H9 (cell line): ENCODE measurements at regions not wholly inside any gene's neighbourhood (a gene's known extent, or its start where the extent isn't known, plus 50 kb on each side); places are given as distances from the start of the nearest gene placed in this dataset.

Experiments used
- DNase-seq: peaks from one replicate; pipeline ENCODE4 v3.0.0-alpha.2; 2017
- H2AFZ ChIP-seq: one replicate; pipeline ENCODE4 v1.6.1; 2013; ENCODE audit warnings: mild to moderate bottlenecking, low read length, control low read depth, moderate library complexity
- H2AK5ac ChIP-seq: 2 replicates; pipeline ENCODE4 v1.6.1; 2013; ENCODE audit warnings: low read length, control low read depth, mixed read lengths; ENCODE audit not compliant: insufficient read length
- H2BK120ac ChIP-seq: one replicate; pipeline ENCODE4 v1.6.1; 2013; ENCODE audit warnings: low read depth, mild to moderate bottlenecking, low read length, control low read depth, inconsistent platforms; ENCODE audit not compliant: poor library complexity, severe bottlenecking
- H2BK12ac ChIP-seq: 2 replicates; pipeline ENCODE4 v1.6.1; 2013; ENCODE audit warnings: low read length, control low read depth, mixed read lengths, low read depth; ENCODE audit not compliant: insufficient read length
- H2BK15ac ChIP-seq: 2 replicates; pipeline ENCODE4 v1.6.1; 2013; ENCODE audit warnings: low read depth, low read length, control low read depth
- H2BK20ac ChIP-seq: one replicate; pipeline ENCODE4 v1.6.1; 2013; ENCODE audit warnings: low read depth, mild to moderate bottlenecking, low read length, control low read depth, inconsistent platforms; ENCODE audit not compliant: poor library complexity, severe bottlenecking
- H2BK5ac ChIP-seq: 2 replicates; pipeline ENCODE4 v1.6.1; 2013; ENCODE audit warnings: low read length, control low read depth, mixed read lengths; ENCODE audit not compliant: insufficient read length
- H3K14ac ChIP-seq: 2 replicates; pipeline ENCODE4 v1.6.1; 2013; ENCODE audit warnings: low read length, control low read depth; ENCODE audit not compliant: insufficient read depth
- H3K18ac ChIP-seq: 2 replicates; pipeline ENCODE4 v1.6.1; 2013; ENCODE audit warnings: low read depth, mild to moderate bottlenecking, mixed read lengths, low read length, control low read depth; ENCODE audit not compliant: insufficient read length
- H3K23ac ChIP-seq: 2 replicates; pipeline ENCODE4 v1.6.1; 2013; ENCODE audit warnings: low read length, control low read depth, mixed read lengths, low read depth; ENCODE audit not compliant: insufficient read length
- H3K23me2 ChIP-seq: 2 replicates; pipeline ENCODE4 v1.6.1; 2013; ENCODE audit warnings: low read depth, mild to moderate bottlenecking, mixed read lengths, low read length, control low read depth; ENCODE audit not compliant: insufficient read length, poor library complexity, severe bottlenecking
- H3K27ac ChIP-seq: 2 replicates; pipeline ENCODE4 v1.5.1; 2013; ENCODE audit warnings: low read length, control low read depth, mixed read lengths, low read depth; ENCODE audit not compliant: insufficient read length
- H3K27me3 ChIP-seq: 2 replicates; pipeline ENCODE4 v1.6.1; 2013; ENCODE audit warnings: low read length, control low read depth, inconsistent platforms; ENCODE audit not compliant: insufficient read depth
- H3K4ac ChIP-seq: 2 replicates; pipeline ENCODE4 v1.6.1; 2013; ENCODE audit warnings: low read depth, mild to moderate bottlenecking, control low read depth, inconsistent platforms, low read length, moderate library complexity
- H3K4me1 ChIP-seq: 2 replicates; pipeline ENCODE4 v1.6.1; 2013; ENCODE audit warnings: low read length, control low read depth, inconsistent platforms; ENCODE audit not compliant: insufficient read depth
- H3K4me2 ChIP-seq: 2 replicates; pipeline ENCODE4 v1.6.1; 2013; ENCODE audit warnings: low read length, control low read depth, mixed read lengths; ENCODE audit not compliant: insufficient read length, insufficient read depth
- H3K56ac ChIP-seq: 2 replicates; pipeline ENCODE4 v1.6.1; 2013; ENCODE audit warnings: low read depth, mild to moderate bottlenecking, mixed read lengths, low read length, control low read depth; ENCODE audit not compliant: insufficient read length
- H3K79me1 ChIP-seq: 2 replicates; pipeline ENCODE4 v1.6.1; 2013; ENCODE audit warnings: low read depth, mild to moderate bottlenecking, moderate library complexity, low read length, control low read depth, inconsistent platforms; ENCODE audit not compliant: insufficient read depth, poor library complexity, severe bottlenecking
- H3K79me2 ChIP-seq: 2 replicates; pipeline ENCODE4 v1.6.1; 2013; ENCODE audit warnings: low read length, control low read depth, inconsistent platforms; ENCODE audit not compliant: insufficient read depth
- H3K9ac ChIP-seq: 2 replicates; pipeline ENCODE4 v1.6.1; 2013; ENCODE audit warnings: low read length, control low read depth, mixed read lengths; ENCODE audit not compliant: insufficient read length; ENCODE audit errors: extremely low read depth
- H3K9me3 ChIP-seq: one replicate; pipeline ENCODE4 v1.6.1; 2013; ENCODE audit warnings: low read depth, low read length, inconsistent platforms; ENCODE audit not compliant: control insufficient read depth
- H3T11ph ChIP-seq: one replicate; pipeline ENCODE4 v1.6.1; 2013; ENCODE audit warnings: mild to moderate bottlenecking, low read length, control low read depth, inconsistent platforms
- H4K20me1 ChIP-seq: one replicate; pipeline ENCODE4 v1.6.1; 2013; ENCODE audit not compliant: control insufficient read depth, insufficient read length, insufficient read depth
- H4K5ac ChIP-seq: 2 replicates; pipeline ENCODE4 v1.6.1; 2013; ENCODE audit warnings: low read depth, mild to moderate bottlenecking, mixed read lengths, low read length, control low read depth; ENCODE audit not compliant: insufficient read length
- H4K8ac ChIP-seq: replicated peaks from 2 replicates; pipeline ENCODE4 v1.6.1; 2013; ENCODE audit warnings: low read length, control low read depth, mixed read lengths, low read depth; ENCODE audit not compliant: insufficient read length
- H4K91ac ChIP-seq: 2 replicates; pipeline ENCODE4 v1.6.1; 2013; ENCODE audit warnings: low read depth, mild to moderate bottlenecking, moderate library complexity, mixed read lengths, low read length, control low read depth; ENCODE audit not compliant: insufficient read length
- H3K27ac Mint-ChIP-seq, 3 experiments: 2 replicates in 2 of 3; 3 replicates in 1 of 3; pipeline ENCODE4 v1.8.0; 2020 to 2021; ENCODE audit warnings: mixed read lengths in 3 of 3, mild to moderate bottlenecking in 1 of 3, moderate library complexity in 1 of 3
- H3K27me3 Mint-ChIP-seq: 2 replicates; pipeline ENCODE4 v1.8.0; 2021; ENCODE audit warnings: low read depth, mild to moderate bottlenecking, moderate library complexity, mixed read lengths
- H3K36me3 Mint-ChIP-seq, 3 experiments: 2 replicates in 2 of 3; 3 replicates in 1 of 3; pipeline ENCODE4 v1.8.0; 2020 to 2021; ENCODE audit warnings: low read depth in 3 of 3, mixed read lengths in 3 of 3; ENCODE audit not compliant: insufficient read depth in 1 of 3
- H3K4me1 Mint-ChIP-seq, 2 experiments: 2 replicates each; pipeline ENCODE4 v1.8.0; 2020; ENCODE audit warnings: mixed read lengths in 2 of 2
- H3K4me3 Mint-ChIP-seq, 2 experiments: 2 replicates in 1 of 2; 3 replicates in 1 of 2; pipeline ENCODE4 v1.8.0; 2020 to 2021; ENCODE audit warnings: mild to moderate bottlenecking in 2 of 2, mixed read lengths in 2 of 2, moderate library complexity in 1 of 2
- H3K9me3 Mint-ChIP-seq, 2 experiments: 2 replicates in 1 of 2; 3 replicates in 1 of 2; pipeline ENCODE4 v1.8.0; 2020; ENCODE audit warnings: mild to moderate bottlenecking in 2 of 2, mixed read lengths in 2 of 2, moderate library complexity in 1 of 2
- CTCF ChIP-seq: fragments of 200-600 bp; sonication (generic); conservative IDR thresholded peaks from 3 replicates; pipeline ENCODE4 v1.8.0; 2021; ENCODE audit warnings: antibody characterized with exemption, mild to moderate bottlenecking
- WGBS: extraction: QIAGEN DNeasy Blood & Tissue Kit; methylation state at CpG from one replicate; pipeline ENCODE4 v1.1.7; 2013; ENCODE audit warnings: missing lambda C conversion rate, low lambda C conversion rate, mixed read lengths; ENCODE audit not compliant: insufficient read length; ENCODE audit errors: extremely low coverage; 5-methylcytosine and 5-hydroxymethylcytosine counted together

- no CpG with 5 or more reads among the region's 3 CpGs for WGBS
- H3K79me2 ChIP-seq: no peaks in the 10 kb centered on the region
- no peak overlapping the region for H4K91ac ChIP-seq
- H3K23me2 ChIP-seq: no peaks in the 10 kb centered on the region
- no peak overlapping the region for H2BK5ac ChIP-seq
- no peaks in the 10 kb centered on the region for H3K9me3 ChIP-seq
- no peak overlapping the region for H3K4me2 ChIP-seq
- peaks cover 3% of the 10 kb centered on the region; the same call in 1 of the 2 replicates for H3K4me1 ChIP-seq
- DNase-seq: no peak
- H3K27ac ChIP-seq: no peak overlapping the region
- H4K5ac ChIP-seq: no peak overlapping the region
- Mint-ChIP-seq H3K9me3 (no peaks in the 10 kb centered on the region), H3K4me3 (no peak overlapping the region), H3K27me3 (no peaks in the 10 kb centered on the region), H3K4me1 (peaks cover 17 to 19% of the 10 kb centered on the region in 2 experiments), H3K27ac (no peak overlapping the region), H3K36me3 (no peaks in the 10 kb centered on the region)
- no peak overlapping the region for H2BK15ac ChIP-seq
- no peak overlapping the region for H2BK120ac ChIP-seq
- no peak overlapping the region for H3K23ac ChIP-seq
- H3K18ac ChIP-seq: no peak overlapping the region
- no peak overlapping the region for H3K9ac ChIP-seq
- H2BK12ac ChIP-seq: no peak overlapping the region
- H4K20me1 ChIP-seq: no peaks in the 10 kb centered on the region
- H2AK5ac ChIP-seq: no peak overlapping the region
- no peak overlapping the region for H3K4ac ChIP-seq
- H2BK20ac ChIP-seq: no peak overlapping the region
- no peaks in the 10 kb centered on the region for H3K27me3 ChIP-seq
- no peak overlapping the region for H3K14ac ChIP-seq
- no peak overlapping the region for H2AFZ ChIP-seq
- H3K56ac ChIP-seq: no peak overlapping the region
- no peak overlapping the region for H3T11ph ChIP-seq
- H4K8ac ChIP-seq: no peak overlapping the region
- H3K79me1 ChIP-seq: no peaks in the 10 kb centered on the region
- no peak for TF ChIP-seq CTCF
Observed at GRCh38 chr2:52960881-52961280, 806.7 kb upstream of the CHAC2 start.
